ENCODE measurements at regions not wholly inside any gene's neighbourhood (a gene's known extent, or its start where the extent isn't known, plus 50 kb on each side); places are given as distances from the start of the nearest gene placed in this dataset.

- TF ChIP-seq POLR2A (IDR thresholded peaks at IDR 0.05) (no peak), POLR2AphosphoS5 (IDR thresholded peaks at IDR 0.05) (no peak)
Observed at GRCh38 chr2:193187816-193188215, 993.1 kb upstream of the TMEFF2 start.

Measured in breast epithelium (tissue), 3 donors.